Stomach (tissue), 4 donors: ENCODE measurements at regions not wholly inside any gene's neighbourhood (a gene's known extent, or its start where the extent isn't known, plus 50 kb on each side); places are given as distances from the start of the nearest gene placed in this dataset.

Experiments
- EP300 ChIP-seq: sonication (generic); formaldehyde crosslinking; IDR thresholded peaks from one replicate; pipeline ENCODE4 v1.6.1; 2017; ENCODE audit warnings: antibody characterized with exemption
- POLR2A ChIP-seq, 4 donors: fragments of 450-650 bp; IDR thresholded peaks; one replicate each; pipeline ENCODE4 v1.6.1; 2016; ENCODE audit warnings: antibody characterized with exemption in 4 of 4, control low read depth in 2 of 4, mild to moderate bottlenecking in 1 of 4, moderate library complexity in 1 of 4
- POLR2AphosphoS5 ChIP-seq, 3 donors: sonication (generic); formaldehyde crosslinking; IDR thresholded peaks; one replicate each; pipeline ENCODE4 v1.6.1; 2016; ENCODE audit warnings: antibody characterized with exemption in 3 of 3
- TF ChIP-seq, protein P1 (sequence below), 7 experiments: fragments of 450-650 bp in 4 of 7; fragments of 200-600 bp in 3 of 7; sonication (generic) in 3 of 7; IDR thresholded peaks; one replicate each; pipeline ENCODE4 v1.5.1; 2016 to 2019; ENCODE audit warnings: antibody characterized with exemption in 7 of 7, control low read depth in 2 of 7, mild to moderate bottlenecking in 1 of 7

DNA sequence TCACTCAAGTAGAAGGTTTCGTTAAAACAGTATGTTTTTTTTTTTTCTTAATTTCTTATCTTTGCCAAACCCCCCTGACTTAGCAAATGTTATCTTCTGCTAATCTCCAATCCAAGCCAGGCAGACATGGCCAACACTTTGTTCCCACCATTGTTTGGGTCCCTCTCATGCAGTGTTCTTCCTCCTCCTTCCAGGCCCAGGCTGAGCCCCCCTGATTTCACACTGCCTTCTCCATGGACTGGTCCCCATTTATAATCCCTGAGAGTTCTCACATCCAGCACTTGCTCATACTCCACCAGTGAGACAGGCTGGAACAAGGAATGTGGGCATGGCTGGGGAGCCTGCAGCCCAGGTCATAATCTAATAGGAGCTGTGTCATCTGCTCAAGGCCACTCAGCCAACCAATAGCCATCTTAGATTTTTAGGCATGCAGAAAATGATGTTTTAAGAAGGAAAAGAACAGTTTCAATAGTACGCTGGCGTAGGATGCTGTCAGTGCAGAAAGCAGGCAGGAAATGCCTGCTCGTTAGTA, 238.4 kb upstream of the CCDC196 start:
- TF ChIP-seq, protein P1, sequence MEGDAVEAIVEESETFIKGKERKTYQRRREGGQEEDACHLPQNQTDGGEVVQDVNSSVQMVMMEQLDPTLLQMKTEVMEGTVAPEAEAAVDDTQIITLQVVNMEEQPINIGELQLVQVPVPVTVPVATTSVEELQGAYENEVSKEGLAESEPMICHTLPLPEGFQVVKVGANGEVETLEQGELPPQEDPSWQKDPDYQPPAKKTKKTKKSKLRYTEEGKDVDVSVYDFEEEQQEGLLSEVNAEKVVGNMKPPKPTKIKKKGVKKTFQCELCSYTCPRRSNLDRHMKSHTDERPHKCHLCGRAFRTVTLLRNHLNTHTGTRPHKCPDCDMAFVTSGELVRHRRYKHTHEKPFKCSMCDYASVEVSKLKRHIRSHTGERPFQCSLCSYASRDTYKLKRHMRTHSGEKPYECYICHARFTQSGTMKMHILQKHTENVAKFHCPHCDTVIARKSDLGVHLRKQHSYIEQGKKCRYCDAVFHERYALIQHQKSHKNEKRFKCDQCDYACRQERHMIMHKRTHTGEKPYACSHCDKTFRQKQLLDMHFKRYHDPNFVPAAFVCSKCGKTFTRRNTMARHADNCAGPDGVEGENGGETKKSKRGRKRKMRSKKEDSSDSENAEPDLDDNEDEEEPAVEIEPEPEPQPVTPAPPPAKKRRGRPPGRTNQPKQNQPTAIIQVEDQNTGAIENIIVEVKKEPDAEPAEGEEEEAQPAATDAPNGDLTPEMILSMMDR (IDR thresholded peaks at IDR 0.05): no peak
- TF ChIP-seq POLR2AphosphoS5 (IDR thresholded peaks at IDR 0.05): no peak
- no peak for TF ChIP-seq EP300
- TF ChIP-seq POLR2A (IDR thresholded peaks at IDR 0.05): no peak
